GM12892 (cell line): ENCODE measurements at regions not wholly inside any gene's neighbourhood (a gene's known extent, or its start where the extent isn't known, plus 50 kb on each side); places are given as distances from the start of the nearest gene placed in this dataset.

Experiments
- POLR2A ChIP-seq: IDR thresholded peaks from 2 replicates; pipeline ENCODE4 v1.6.1; 2011; ENCODE audit warnings: low read depth, low read length, control low read depth
- POLR2AphosphoS5 ChIP-seq: IDR thresholded peaks from 2 replicates; pipeline ENCODE4 v1.6.1; 2011; ENCODE audit warnings: low read depth, low read length, control low read depth
- TAF1 ChIP-seq: IDR thresholded peaks from 2 replicates; pipeline ENCODE4 v1.6.1; 2011; ENCODE audit warnings: low read depth, mild to moderate bottlenecking, control low read depth, low read length, borderline replicate concordance

DNA sequence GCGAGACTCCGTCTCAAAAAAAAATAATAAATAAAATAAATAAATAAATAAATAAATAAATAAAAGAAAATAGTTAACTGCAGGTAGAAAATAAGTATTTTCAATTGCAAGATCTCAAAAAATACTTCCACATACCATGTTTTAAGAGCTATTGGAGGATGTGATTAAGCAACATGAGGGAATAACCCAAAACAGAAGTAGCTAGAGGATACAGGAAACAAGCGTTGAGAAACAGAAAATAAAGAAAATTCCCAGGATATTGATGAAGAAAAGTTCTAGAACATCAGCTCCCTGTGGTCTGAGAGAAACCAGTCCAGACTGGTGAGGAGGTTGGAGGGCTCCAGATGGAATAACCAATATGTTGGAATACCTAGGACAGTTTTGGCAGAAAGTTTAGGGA, 57.3 kb upstream of the RND3 start:
- TF ChIP-seq POLR2AphosphoS5 (no peak), TAF1 (no peak), POLR2A (no peak)
